GM23338 (cell line): ENCODE measurements at regions not wholly inside any gene's neighbourhood (a gene's known extent, or its start where the extent isn't known, plus 50 kb on each side); places are given as distances from the start of the nearest gene placed in this dataset.

Source experiments
- ATAC-seq: fragments of 200-7000 bp; cut with Tn5 transposase; 3 replicates; pipeline ENCODE4 v1.9.1; 2020
- DNase-seq: peaks from one replicate; pipeline ENCODE4 v3.0.0-alpha.2; 2015; ENCODE audit warnings: low spot score
- H2AFZ ChIP-seq: fragments of 200-600 bp; sonication (generic); 2 replicates; pipeline ENCODE4 v1.8.0; 2016; ENCODE audit warnings: antibody characterized with exemption, mild to moderate bottlenecking, moderate library complexity
- H3F3A ChIP-seq: fragments of 200-600 bp; sonication (generic); replicated peaks from 2 replicates; pipeline ENCODE4 v1.8.0; 2017; ENCODE audit warnings: antibody characterized with exemption, mixed run types, low read depth
- H3K27ac ChIP-seq: fragments of 200-600 bp; sonication (generic); 2 replicates; pipeline ENCODE4 v1.6.1; 2016; ENCODE audit warnings: low read depth
- H3K27me3 ChIP-seq: fragments of 200-600 bp; sonication (generic); 2 replicates; pipeline ENCODE4 v1.8.0; 2016; ENCODE audit warnings: mild to moderate bottlenecking, mixed run types, moderate library complexity; ENCODE audit not compliant: insufficient read depth
- H3K36me3 ChIP-seq: fragments of 200-600 bp; sonication (generic); 2 replicates; pipeline ENCODE4 v1.8.0; 2016; ENCODE audit warnings: mild to moderate bottlenecking; ENCODE audit not compliant: insufficient read depth
- H3K4me1 ChIP-seq: fragments of 200-600 bp; sonication (generic); 2 replicates; pipeline ENCODE4 v1.8.0; 2016; ENCODE audit warnings: mild to moderate bottlenecking, moderate library complexity; ENCODE audit not compliant: insufficient read depth
- H3K4me2 ChIP-seq: fragments of 200-600 bp; sonication (generic); 2 replicates; pipeline ENCODE4 v1.7.1; 2017; ENCODE audit warnings: mixed run types
- H3K4me3 ChIP-seq: fragments of 200-600 bp; sonication (generic); 2 replicates; pipeline ENCODE4 v1.6.1; 2016; ENCODE audit warnings: mixed run types
- H3K79me2 ChIP-seq: fragments of 200-600 bp; sonication (generic); replicated peaks from 2 replicates; pipeline ENCODE4 v1.8.0; 2017; ENCODE audit warnings: mild to moderate bottlenecking; ENCODE audit not compliant: insufficient read depth
- H3K9me2 ChIP-seq: fragments of 200-600 bp; sonication (generic); 2 replicates; pipeline ENCODE4 v1.8.0; 2017; ENCODE audit not compliant: insufficient read depth
- H4K20me1 ChIP-seq: fragments of 200-600 bp; sonication (generic); replicated peaks from 2 replicates; pipeline ENCODE4 v1.8.0; 2017; ENCODE audit warnings: mild to moderate bottlenecking; ENCODE audit not compliant: insufficient read depth
- H3K27ac Mint-ChIP-seq: 2 replicates; pipeline ENCODE4 v1.8.0; 2020; ENCODE audit warnings: inconsistent platforms, mild to moderate bottlenecking, moderate library complexity, mixed read lengths
- H3K27me3 Mint-ChIP-seq: 3 replicates; pipeline ENCODE4 v1.8.0; 2022; ENCODE audit warnings: low read depth, mild to moderate bottlenecking, moderate library complexity, mixed read lengths, inconsistent platforms; ENCODE audit not compliant: insufficient read depth, poor library complexity
- H3K36me3 Mint-ChIP-seq: 3 replicates; pipeline ENCODE4 v1.8.0; 2021; ENCODE audit warnings: low read depth, mild to moderate bottlenecking, inconsistent platforms, moderate library complexity, mixed read lengths
- H3K4me1 Mint-ChIP-seq: 3 replicates; pipeline ENCODE4 v1.8.0; 2020; ENCODE audit warnings: mild to moderate bottlenecking, inconsistent platforms, mixed read lengths
- H3K4me3 Mint-ChIP-seq: 3 replicates; pipeline ENCODE4 v1.8.0; 2021; ENCODE audit warnings: moderate library complexity, mild to moderate bottlenecking, inconsistent platforms, mixed read lengths
- H3K9me3 Mint-ChIP-seq: 3 replicates; pipeline ENCODE4 v1.8.0; 2020; ENCODE audit warnings: moderate library complexity, mild to moderate bottlenecking, inconsistent platforms, mixed read lengths
- CREB1 ChIP-seq: fragments of 250-450 bp; sonication (Bioruptor Pico); IDR thresholded peaks from 2 replicates; pipeline ENCODE4 v1.5.0; 2020; ENCODE audit warnings: low read depth, mild to moderate bottlenecking, moderate library complexity
- EZH2 ChIP-seq: fragments of 200-600 bp; sonication (generic); IDR thresholded peaks from one replicate; pipeline ENCODE4 v1.8.0; 2017; ENCODE audit warnings: antibody characterized with exemption, mild to moderate bottlenecking, low read depth; ENCODE audit not compliant: unreplicated experiment
- EZH2phosphoT487 ChIP-seq: fragments of 200-600 bp; sonication (generic); IDR thresholded peaks from one replicate; pipeline ENCODE4 v1.8.1; 2018; ENCODE audit warnings: antibody characterized with exemption; ENCODE audit not compliant: unreplicated experiment
- JUNB ChIP-seq: IDR thresholded peaks from one replicate; pipeline ENCODE4 v1.6.1; 2016; ENCODE audit warnings: antibody characterized with exemption; ENCODE audit not compliant: unreplicated experiment
- NANOG ChIP-seq: IDR thresholded peaks from 2 replicates; pipeline ENCODE4 v1.6.1; 2016; ENCODE audit warnings: antibody characterized with exemption, borderline replicate concordance
- STAT1 ChIP-seq: IDR thresholded peaks from one replicate; pipeline ENCODE4 v1.6.1; 2016; ENCODE audit warnings: antibody characterized with exemption; ENCODE audit not compliant: unreplicated experiment
- ZNF114 ChIP-seq: fragments of 250-450 bp; sonication (Bioruptor Pico); IDR thresholded peaks from 2 replicates; pipeline ENCODE4 v1.5.0; 2020; ENCODE audit warnings: mild to moderate bottlenecking, moderate library complexity
- ZNF331 ChIP-seq: fragments of 250-450 bp; sonication (Bioruptor Pico); IDR thresholded peaks from 2 replicates; pipeline ENCODE4 v1.5.0; 2020; ENCODE audit warnings: low read depth, mild to moderate bottlenecking, moderate library complexity
- TF ChIP-seq, protein P1 (sequence below), 2 experiments: fragments of 200-600 bp in 1 of 2; sonication (generic) in 1 of 2; conservative IDR thresholded peaks; 2 replicates each; pipeline versions ENCODE4 v1.5.1 to v1.6.1; 2016 to 2017; ENCODE audit warnings: antibody characterized with exemption in 2 of 2, low read depth in 2 of 2, mild to moderate bottlenecking in 2 of 2, moderate library complexity in 1 of 2
- TF ChIP-seq, protein P2 (sequence below): IDR thresholded peaks from 2 replicates; pipeline ENCODE4 v1.6.1; 2016; ENCODE audit warnings: antibody characterized with exemption
- TF ChIP-seq, protein P3 (sequence below): fragments of 250-450 bp; sonication (Bioruptor Pico); IDR thresholded peaks from 2 replicates; pipeline ENCODE4 v1.5.0; 2020; ENCODE audit warnings: mild to moderate bottlenecking, moderate library complexity

DNA sequence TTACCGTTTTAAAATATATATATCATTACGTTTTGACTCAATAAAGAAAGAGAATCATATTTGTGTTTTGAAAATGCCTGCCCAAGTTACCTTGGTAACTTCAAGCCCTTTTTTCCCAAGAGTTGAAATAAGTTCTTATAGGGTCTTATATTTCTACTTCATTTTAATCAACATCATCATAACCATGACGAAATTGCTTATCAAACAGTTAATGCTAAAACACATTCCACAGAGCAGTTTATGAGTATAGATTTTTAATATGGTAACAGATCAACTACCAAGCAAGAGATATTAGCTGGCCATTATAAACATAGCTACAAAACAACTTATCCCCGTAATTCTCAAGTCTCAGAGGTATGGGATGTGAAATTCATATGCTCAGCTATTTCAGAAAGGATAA is 197.9 kb upstream of the LRRTM4 start (continued):
- TF ChIP-seq, protein P1, sequence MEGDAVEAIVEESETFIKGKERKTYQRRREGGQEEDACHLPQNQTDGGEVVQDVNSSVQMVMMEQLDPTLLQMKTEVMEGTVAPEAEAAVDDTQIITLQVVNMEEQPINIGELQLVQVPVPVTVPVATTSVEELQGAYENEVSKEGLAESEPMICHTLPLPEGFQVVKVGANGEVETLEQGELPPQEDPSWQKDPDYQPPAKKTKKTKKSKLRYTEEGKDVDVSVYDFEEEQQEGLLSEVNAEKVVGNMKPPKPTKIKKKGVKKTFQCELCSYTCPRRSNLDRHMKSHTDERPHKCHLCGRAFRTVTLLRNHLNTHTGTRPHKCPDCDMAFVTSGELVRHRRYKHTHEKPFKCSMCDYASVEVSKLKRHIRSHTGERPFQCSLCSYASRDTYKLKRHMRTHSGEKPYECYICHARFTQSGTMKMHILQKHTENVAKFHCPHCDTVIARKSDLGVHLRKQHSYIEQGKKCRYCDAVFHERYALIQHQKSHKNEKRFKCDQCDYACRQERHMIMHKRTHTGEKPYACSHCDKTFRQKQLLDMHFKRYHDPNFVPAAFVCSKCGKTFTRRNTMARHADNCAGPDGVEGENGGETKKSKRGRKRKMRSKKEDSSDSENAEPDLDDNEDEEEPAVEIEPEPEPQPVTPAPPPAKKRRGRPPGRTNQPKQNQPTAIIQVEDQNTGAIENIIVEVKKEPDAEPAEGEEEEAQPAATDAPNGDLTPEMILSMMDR (conservative IDR thresholded peaks at IDR 0.05; ENCODE audit: low read depth in 2 of 2): no peak
- TF ChIP-seq ZNF114 (CRISPR knock-in tag): no peak
- no peak for TF ChIP-seq NANOG
- no peak for TF ChIP-seq CREB1 (CRISPR knock-in tag)
- TF ChIP-seq ZNF331 (CRISPR knock-in tag): no peak
- TF ChIP-seq EZH2phosphoT487: no peak
- TF ChIP-seq JUNB: no peak
- no peak for TF ChIP-seq STAT1
- TF ChIP-seq EZH2: no peak
- TF ChIP-seq, protein P2, sequence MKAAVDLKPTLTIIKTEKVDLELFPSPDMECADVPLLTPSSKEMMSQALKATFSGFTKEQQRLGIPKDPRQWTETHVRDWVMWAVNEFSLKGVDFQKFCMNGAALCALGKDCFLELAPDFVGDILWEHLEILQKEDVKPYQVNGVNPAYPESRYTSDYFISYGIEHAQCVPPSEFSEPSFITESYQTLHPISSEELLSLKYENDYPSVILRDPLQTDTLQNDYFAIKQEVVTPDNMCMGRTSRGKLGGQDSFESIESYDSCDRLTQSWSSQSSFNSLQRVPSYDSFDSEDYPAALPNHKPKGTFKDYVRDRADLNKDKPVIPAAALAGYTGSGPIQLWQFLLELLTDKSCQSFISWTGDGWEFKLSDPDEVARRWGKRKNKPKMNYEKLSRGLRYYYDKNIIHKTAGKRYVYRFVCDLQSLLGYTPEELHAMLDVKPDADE: no peak

DNA sequence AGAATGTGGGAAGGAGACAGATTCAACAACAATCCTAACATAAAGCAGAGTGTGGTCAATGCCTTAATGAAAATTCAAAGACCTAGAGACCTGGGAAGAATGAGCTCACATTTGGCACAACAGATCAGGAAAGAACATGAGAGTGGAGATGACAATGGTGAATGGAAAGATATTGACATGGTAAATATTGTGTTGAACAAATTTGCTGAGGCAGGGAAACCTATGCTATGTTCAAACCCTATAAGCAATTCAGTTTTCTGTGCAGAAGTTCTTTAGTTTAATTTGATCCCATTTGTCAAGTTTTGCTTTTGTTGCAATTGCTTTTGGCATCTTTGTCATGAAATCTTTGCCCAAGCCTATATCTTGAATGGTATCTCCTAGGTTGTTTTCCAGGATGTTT is 199.4 kb upstream of the LRRTM4 start:
- Histone ChIP-seq H3K27me3 (no peaks in the 10 kb centered on the region), H3K4me2 (no peak overlapping the region), H2AFZ (no peak overlapping the region), H4K20me1 (no peaks in the 10 kb centered on the region), H3K27ac (no peak overlapping the region), H3F3A (no peaks in the 10 kb centered on the region), H3K4me1 (no peaks in the 10 kb centered on the region), H3K79me2 (no peaks in the 10 kb centered on the region), H3K4me3 (no peak overlapping the region), H3K36me3 (no peaks in the 10 kb centered on the region), H3K9me2 (no peaks in the 10 kb centered on the region)
- Mint-ChIP-seq H3K27me3 (no peaks in the 10 kb centered on the region), H3K4me1 (no peaks in the 10 kb centered on the region), H3K4me3 (no peak overlapping the region), H3K9me3 (peaks cover 4% of the 10 kb centered on the region; the same call in 1 of the 3 replicates), H3K36me3 (no peaks in the 10 kb centered on the region), H3K27ac (no peak overlapping the region)
- DNase-seq: no peak
- no peak for ATAC-seq
- TF ChIP-seq, protein P3, sequence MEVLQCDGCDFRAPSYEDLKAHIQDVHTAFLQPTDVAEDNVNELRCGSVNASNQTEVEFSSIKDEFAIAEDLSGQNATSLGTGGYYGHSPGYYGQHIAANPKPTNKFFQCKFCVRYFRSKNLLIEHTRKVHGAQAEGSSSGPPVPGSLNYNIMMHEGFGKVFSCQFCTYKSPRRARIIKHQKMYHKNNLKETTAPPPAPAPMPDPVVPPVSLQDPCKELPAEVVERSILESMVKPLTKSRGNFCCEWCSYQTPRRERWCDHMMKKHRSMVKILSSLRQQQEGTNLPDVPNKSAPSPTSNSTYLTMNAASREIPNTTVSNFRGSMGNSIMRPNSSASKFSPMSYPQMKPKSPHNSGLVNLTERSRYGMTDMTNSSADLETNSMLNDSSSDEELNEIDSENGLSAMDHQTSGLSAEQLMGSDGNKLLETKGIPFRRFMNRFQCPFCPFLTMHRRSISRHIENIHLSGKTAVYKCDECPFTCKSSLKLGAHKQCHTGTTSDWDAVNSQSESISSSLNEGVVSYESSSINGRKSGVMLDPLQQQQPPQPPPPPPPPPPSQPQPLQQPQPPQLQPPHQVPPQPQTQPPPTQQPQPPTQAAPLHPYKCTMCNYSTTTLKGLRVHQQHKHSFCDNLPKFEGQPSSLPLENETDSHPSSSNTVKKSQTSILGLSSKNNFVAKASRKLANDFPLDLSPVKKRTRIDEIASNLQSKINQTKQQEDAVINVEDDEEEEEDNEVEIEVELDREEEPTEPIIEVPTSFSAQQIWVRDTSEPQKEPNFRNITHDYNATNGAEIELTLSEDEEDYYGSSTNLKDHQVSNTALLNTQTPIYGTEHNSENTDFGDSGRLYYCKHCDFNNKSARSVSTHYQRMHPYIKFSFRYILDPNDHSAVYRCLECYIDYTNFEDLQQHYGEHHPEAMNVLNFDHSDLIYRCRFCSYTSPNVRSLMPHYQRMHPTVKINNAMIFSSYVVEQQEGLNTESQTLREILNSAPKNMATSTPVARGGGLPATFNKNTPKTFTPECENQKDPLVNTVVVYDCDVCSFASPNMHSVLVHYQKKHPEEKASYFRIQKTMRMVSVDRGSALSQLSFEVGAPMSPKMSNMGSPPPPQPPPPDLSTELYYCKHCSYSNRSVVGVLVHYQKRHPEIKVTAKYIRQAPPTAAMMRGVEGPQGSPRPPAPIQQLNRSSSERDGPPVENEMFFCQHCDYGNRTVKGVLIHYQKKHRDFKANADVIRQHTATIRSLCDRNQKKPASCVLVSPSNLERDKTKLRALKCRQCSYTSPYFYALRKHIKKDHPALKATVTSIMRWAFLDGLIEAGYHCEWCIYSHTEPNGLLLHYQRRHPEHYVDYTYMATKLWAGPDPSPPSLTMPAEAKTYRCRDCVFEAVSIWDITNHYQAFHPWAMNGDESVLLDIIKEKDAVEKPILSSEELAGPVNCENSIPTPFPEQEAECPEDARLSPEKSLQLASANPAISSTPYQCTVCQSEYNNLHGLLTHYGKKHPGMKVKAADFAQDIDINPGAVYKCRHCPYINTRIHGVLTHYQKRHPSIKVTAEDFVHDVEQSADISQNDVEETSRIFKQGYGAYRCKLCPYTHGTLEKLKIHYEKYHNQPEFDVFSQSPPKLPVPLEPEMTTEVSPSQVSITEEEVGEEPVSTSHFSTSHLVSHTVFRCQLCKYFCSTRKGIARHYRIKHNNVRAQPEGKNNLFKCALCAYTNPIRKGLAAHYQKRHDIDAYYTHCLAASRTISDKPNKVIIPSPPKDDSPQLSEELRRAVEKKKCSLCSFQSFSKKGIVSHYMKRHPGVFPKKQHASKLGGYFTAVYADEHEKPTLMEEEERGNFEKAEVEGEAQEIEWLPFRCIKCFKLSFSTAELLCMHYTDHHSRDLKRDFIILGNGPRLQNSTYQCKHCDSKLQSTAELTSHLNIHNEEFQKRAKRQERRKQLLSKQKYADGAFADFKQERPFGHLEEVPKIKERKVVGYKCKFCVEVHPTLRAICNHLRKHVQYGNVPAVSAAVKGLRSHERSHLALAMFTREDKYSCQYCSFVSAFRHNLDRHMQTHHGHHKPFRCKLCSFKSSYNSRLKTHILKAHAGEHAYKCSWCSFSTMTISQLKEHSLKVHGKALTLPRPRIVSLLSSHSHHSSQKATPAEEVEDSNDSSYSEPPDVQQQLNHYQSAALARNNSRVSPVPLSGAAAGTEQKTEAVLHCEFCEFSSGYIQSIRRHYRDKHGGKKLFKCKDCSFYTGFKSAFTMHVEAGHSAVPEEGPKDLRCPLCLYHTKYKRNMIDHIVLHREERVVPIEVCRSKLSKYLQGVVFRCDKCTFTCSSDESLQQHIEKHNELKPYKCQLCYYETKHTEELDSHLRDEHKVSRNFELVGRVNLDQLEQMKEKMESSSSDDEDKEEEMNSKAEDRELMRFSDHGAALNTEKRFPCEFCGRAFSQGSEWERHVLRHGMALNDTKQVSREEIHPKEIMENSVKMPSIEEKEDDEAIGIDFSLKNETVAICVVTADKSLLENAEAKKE (CRISPR knock-in tag): no peak
- TF ChIP-seq CREB1 (CRISPR knock-in tag): no peak
- TF ChIP-seq EZH2phosphoT487: no peak
- TF ChIP-seq NANOG: no peak
- TF ChIP-seq, protein P2: no peak
- TF ChIP-seq JUNB: no peak
